Cardiac muscle cell (in vitro differentiated cells and primary cell): ENCODE measurements at regions not wholly inside any gene's neighbourhood (a gene's known extent, or its start where the extent isn't known, plus 50 kb on each side); places are given as distances from the start of the nearest gene placed in this dataset.

Experiments
- DNase-seq, 2 donors: peaks; one replicate each; pipeline versions ENCODE4 v3.0.0 to v3.0.0-alpha.2; 2010 to 2017; ENCODE audit warnings: low read depth in 1 of 2, low spot score in 1 of 2
- H3K27ac ChIP-seq: fragments of 200-600 bp; sonication (generic); 2 replicates; pipeline ENCODE4 v1.5.1; 2016
- H3K27me3 ChIP-seq: fragments of 200-600 bp; sonication (generic); 2 replicates; pipeline ENCODE4 v1.6.0; 2016; ENCODE audit warnings: control low read depth
- H3K36me3 ChIP-seq: fragments of 200-600 bp; sonication (generic); 2 replicates; pipeline ENCODE4 v1.5.1; 2016; ENCODE audit warnings: control low read depth
- H3K4me1 ChIP-seq: fragments of 200-600 bp; sonication (generic); 2 replicates; pipeline ENCODE4 v1.8.1; 2017; ENCODE audit warnings: low read depth, mild to moderate bottlenecking, mixed run types
- H3K4me3 ChIP-seq: fragments of 200-600 bp; sonication (generic); 2 replicates; pipeline ENCODE4 v1.5.1; 2016; ENCODE audit warnings: mild to moderate bottlenecking
- H3K9me3 ChIP-seq: fragments of 200-600 bp; sonication (generic); 2 replicates; pipeline ENCODE4 v1.5.1; 2017; ENCODE audit warnings: low read depth, mild to moderate bottlenecking, control low read depth
- TF ChIP-seq, protein P1 (sequence below): IDR thresholded peaks from 2 replicates; pipeline ENCODE4 v1.5.1; 2012; ENCODE audit warnings: low read depth, mild to moderate bottlenecking, low read length

DNA sequence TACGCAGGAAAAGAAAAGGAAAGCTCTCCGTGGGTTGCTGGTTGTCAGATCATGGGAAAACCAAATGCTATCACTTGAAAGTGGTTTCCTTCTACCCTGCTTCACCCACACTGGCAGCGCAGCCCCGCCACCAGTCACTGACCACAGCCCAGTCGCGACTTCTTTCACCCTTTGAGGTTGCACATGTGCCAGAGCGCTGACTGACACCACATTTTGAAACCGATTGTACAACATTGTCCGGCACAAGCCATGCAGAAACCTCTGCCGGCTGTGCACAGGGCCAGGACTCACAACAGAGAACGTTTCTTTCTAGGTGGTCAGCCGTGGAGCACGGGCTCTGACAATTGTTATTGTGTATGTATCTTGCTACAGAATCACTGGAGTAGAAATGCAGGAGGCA, 827.2 kb upstream of the POU3F3 start:
- DNase-seq: no peak
- H3K4me3 ChIP-seq: no peak overlapping the region
- H3K4me1 ChIP-seq: no peaks in the 10 kb centered on the region
- no peaks in the 10 kb centered on the region for H3K36me3 ChIP-seq
- H3K9me3 ChIP-seq: no peaks in the 10 kb centered on the region
- no peak overlapping the region for H3K27ac ChIP-seq
- no peaks in the 10 kb centered on the region for H3K27me3 ChIP-seq
- TF ChIP-seq, protein P1, sequence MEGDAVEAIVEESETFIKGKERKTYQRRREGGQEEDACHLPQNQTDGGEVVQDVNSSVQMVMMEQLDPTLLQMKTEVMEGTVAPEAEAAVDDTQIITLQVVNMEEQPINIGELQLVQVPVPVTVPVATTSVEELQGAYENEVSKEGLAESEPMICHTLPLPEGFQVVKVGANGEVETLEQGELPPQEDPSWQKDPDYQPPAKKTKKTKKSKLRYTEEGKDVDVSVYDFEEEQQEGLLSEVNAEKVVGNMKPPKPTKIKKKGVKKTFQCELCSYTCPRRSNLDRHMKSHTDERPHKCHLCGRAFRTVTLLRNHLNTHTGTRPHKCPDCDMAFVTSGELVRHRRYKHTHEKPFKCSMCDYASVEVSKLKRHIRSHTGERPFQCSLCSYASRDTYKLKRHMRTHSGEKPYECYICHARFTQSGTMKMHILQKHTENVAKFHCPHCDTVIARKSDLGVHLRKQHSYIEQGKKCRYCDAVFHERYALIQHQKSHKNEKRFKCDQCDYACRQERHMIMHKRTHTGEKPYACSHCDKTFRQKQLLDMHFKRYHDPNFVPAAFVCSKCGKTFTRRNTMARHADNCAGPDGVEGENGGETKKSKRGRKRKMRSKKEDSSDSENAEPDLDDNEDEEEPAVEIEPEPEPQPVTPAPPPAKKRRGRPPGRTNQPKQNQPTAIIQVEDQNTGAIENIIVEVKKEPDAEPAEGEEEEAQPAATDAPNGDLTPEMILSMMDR: no peak

DNA sequence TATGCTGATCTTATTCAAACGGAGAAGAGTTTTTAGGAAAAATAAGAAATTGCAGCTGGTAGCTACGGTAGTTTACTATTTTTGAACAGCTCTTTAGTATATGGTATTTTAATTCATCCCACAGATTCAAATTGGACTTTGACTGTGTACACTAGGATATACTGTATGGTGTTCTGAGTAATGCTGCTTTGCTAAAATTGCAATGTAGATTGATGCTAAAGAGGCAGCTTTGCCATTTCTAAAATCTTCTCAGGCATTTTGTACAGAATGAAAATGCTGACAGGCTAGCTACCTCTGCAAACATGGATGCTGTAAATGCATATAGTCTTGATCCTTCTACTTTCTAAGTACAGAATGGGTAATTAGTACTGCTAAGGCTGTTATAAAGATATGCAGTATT, 826.6 kb upstream of the POU3F3 start:
- H3K4me1 ChIP-seq: no peaks in the 10 kb centered on the region
- H3K9me3 ChIP-seq: no peaks in the 10 kb centered on the region
- no peak overlapping the region for H3K27ac ChIP-seq
- no peak overlapping the region for H3K4me3 ChIP-seq
- no peaks in the 10 kb centered on the region for H3K27me3 ChIP-seq
- DNase-seq: no peak
- H3K36me3 ChIP-seq: no peaks in the 10 kb centered on the region
- TF ChIP-seq, protein P1: no peak

DNA sequence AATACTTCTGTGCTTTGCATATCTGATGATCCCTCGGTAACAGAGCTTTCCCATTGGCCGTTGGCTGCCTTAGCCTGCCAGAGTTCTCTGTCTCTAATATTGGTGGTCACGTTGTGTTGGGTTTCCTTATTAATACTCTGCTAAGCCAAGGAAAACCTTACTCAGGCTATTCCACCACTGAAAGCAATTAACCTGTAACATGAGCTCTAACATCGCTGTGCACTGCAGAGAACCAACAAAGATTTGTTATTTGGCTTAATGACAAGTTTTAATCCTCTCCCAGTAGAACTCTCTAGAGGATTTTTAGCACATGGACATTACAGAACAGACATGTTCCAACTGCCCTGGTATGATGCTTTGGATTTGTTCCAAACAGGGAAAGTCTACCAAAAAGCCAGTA, 825.9 kb upstream of the POU3F3 start:
- Histone ChIP-seq H3K9me3 (no peaks in the 10 kb centered on the region), H3K27ac (no peak overlapping the region), H3K4me3 (no peak overlapping the region), H3K4me1 (no peaks in the 10 kb centered on the region), H3K27me3 (no peaks in the 10 kb centered on the region), H3K36me3 (no peaks in the 10 kb centered on the region)
- no peak for DNase-seq
- TF ChIP-seq, protein P1: no peak

DNA sequence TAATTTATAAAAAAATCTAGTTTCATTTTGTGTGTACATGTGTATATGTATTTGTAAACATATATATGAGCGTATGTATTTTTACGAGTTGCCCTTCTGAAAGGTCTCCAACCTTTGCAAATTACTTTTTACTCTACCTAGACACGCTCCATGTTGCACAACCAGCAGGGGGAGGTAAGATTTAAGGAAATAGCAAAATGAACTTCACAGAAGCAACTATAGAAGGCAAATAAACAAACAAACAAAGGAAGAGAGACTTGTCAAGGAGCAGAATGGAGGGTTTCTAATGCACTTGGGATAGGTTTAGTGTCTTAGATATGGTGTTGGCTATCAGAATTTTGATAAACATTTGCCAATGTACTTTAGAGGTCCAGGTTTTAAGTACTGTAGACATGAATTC, 820.5 kb upstream of the POU3F3 start:
- TF ChIP-seq, protein P1: no peak
- H3K27me3 ChIP-seq: no peaks in the 10 kb centered on the region
- H3K4me3 ChIP-seq: no peak overlapping the region
- no peaks in the 10 kb centered on the region for H3K4me1 ChIP-seq
- no peak overlapping the region for H3K27ac ChIP-seq
- H3K9me3 ChIP-seq: no peaks in the 10 kb centered on the region
- H3K36me3 ChIP-seq: no peaks in the 10 kb centered on the region
- DNase-seq: peak in 1 of 2 donors; percentile 47

DNA sequence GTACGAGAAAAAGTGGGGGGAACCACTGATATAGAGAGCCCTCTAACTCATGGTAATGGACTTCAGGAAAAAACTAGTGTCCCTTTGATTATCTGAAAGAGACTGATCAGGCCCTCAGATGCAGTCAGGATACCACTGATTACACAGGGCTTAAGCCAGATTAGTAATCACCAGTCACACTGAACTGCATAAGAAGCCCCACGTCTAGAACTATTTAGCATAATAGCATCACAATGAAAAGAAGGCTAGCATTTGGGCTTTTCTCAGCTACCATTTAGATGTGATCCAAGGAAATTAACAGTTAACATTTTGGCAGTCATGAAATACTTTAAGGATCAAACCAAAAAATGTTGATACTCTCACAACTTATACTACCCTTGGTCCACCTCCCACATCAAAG, 813.1 kb upstream of the POU3F3 start:
- H3K9me3 ChIP-seq: no peaks in the 10 kb centered on the region
- no peaks in the 10 kb centered on the region for H3K36me3 ChIP-seq
- DNase-seq: no peak
- TF ChIP-seq, protein P1: no peak
- no peaks in the 10 kb centered on the region for H3K27me3 ChIP-seq
- H3K4me1 ChIP-seq: peaks cover 11% of the 10 kb centered on the region
- H3K27ac ChIP-seq: no peak overlapping the region
- H3K4me3 ChIP-seq: no peak overlapping the region

DNA sequence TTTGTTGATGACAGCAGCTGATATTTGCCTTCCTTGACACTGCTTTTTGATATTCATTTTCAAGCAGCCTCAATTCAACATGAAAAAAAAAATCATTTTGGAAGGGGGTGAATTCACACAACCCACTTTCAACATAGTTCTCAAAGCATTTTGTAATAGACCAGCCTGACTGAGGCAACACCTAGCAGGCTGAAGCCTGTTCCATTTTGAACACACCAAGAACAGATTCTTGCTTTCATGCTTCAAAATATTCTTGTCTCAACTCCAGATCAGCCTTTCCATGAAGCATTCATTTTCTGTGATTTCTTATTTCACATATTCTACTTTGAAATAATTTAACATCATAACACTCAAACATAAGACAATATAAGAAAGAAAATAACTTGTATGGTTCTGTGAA, 812.6 kb upstream of the POU3F3 start:
- H3K9me3 ChIP-seq: no peaks in the 10 kb centered on the region
- H3K36me3 ChIP-seq: no peaks in the 10 kb centered on the region
- peaks cover 11% of the 10 kb centered on the region for H3K4me1 ChIP-seq
- H3K27ac ChIP-seq: no peak overlapping the region
- no peak overlapping the region for H3K4me3 ChIP-seq
- H3K27me3 ChIP-seq: no peaks in the 10 kb centered on the region
- TF ChIP-seq, protein P1: no peak
- no peak for DNase-seq
